ENCODE measurements at regions not wholly inside any gene's neighbourhood (a gene's known extent, or its start where the extent isn't known, plus 50 kb on each side); places are given as distances from the start of the nearest gene placed in this dataset.

GRCh38 chr3:115341208-115341607, 194.1 kb upstream of the ZBTB20 start:
- Histone ChIP-seq H3K4me1 (ENCODE audit: control insufficient read depth in 2 of 2, insufficient read depth in 2 of 2, low read length in 1 of 2) (no peaks in the 10 kb centered on the region), H3K27ac (ENCODE audit: low read depth in 2 of 2, low read length in 1 of 2) (no peak overlapping the region), H3K27me3 (ENCODE audit: control insufficient read depth in 1 of 2, insufficient read depth in 2 of 2, low read length in 2 of 2) (no peaks in the 10 kb centered on the region), H3K4me3 (ENCODE audit: low read depth in 1 of 2, low read length in 2 of 2) (no peak overlapping the region), H3K36me3 (ENCODE audit: control insufficient read depth in 2 of 2, insufficient read depth in 2 of 2, low read length in 1 of 2) (no peaks in the 10 kb centered on the region), H3K9me3 (ENCODE audit: control insufficient read depth in 2 of 2, insufficient read depth in 1 of 2, low read depth in 1 of 2, low read length in 1 of 2) (no peaks in the 10 kb centered on the region)
- WGBS, 2 donors = 38% methylated on average over 1 of the region's 1 CpG

- WGBS, 2 donors = 63 to 65% methylated on average over 2 of the region's 2 CpGs
- H3K27me3 ChIP-seq (ENCODE audit: control insufficient read depth in 1 of 2, insufficient read depth in 2 of 2, low read length in 2 of 2) = no peaks in the 10 kb centered on the region
- H3K36me3 ChIP-seq (ENCODE audit: control insufficient read depth in 2 of 2, insufficient read depth in 2 of 2, low read length in 1 of 2) = no peaks in the 10 kb centered on the region
- H3K4me3 ChIP-seq (ENCODE audit: low read depth in 1 of 2, low read length in 2 of 2) = no peak overlapping the region
- no peaks in the 10 kb centered on the region for H3K4me1 ChIP-seq (ENCODE audit: control insufficient read depth in 2 of 2, insufficient read depth in 2 of 2, low read length in 1 of 2)
- H3K27ac ChIP-seq (ENCODE audit: low read depth in 2 of 2, low read length in 1 of 2) = no peak overlapping the region
- H3K9me3 ChIP-seq (ENCODE audit: control insufficient read depth in 2 of 2, insufficient read depth in 1 of 2, low read depth in 1 of 2, low read length in 1 of 2) = no peaks in the 10 kb centered on the region
Measured at GRCh38 chr3:115347737-115348136, 200.6 kb upstream of the ZBTB20 start.

GRCh38 chr3:115348412-115348811, 201.3 kb upstream of the ZBTB20 start:
- H3K36me3 ChIP-seq (ENCODE audit: control insufficient read depth in 2 of 2, insufficient read depth in 2 of 2, low read length in 1 of 2) = no peaks in the 10 kb centered on the region
- H3K27me3 ChIP-seq (ENCODE audit: control insufficient read depth in 1 of 2, insufficient read depth in 2 of 2, low read length in 2 of 2) = no peaks in the 10 kb centered on the region
- no peak overlapping the region for H3K4me3 ChIP-seq (ENCODE audit: low read depth in 1 of 2, low read length in 2 of 2)
- no peak overlapping the region for H3K27ac ChIP-seq (ENCODE audit: low read depth in 2 of 2, low read length in 1 of 2)
- 78 to 87% methylated on average over 3 of the region's 3 CpGs for WGBS, 2 donors
- H3K4me1 ChIP-seq (ENCODE audit: control insufficient read depth in 2 of 2, insufficient read depth in 2 of 2, low read length in 1 of 2) = no peaks in the 10 kb centered on the region
- no peaks in the 10 kb centered on the region for H3K9me3 ChIP-seq (ENCODE audit: control insufficient read depth in 2 of 2, insufficient read depth in 1 of 2, low read depth in 1 of 2, low read length in 1 of 2)

GRCh38 chr3:115348951-115349745, 202.1 kb upstream of the ZBTB20 start:
- 81 to 87% methylated on average over 4 of the region's 4 CpGs for WGBS, 2 donors
- no peaks in the 10 kb centered on the region for H3K9me3 ChIP-seq (ENCODE audit: control insufficient read depth in 2 of 2, insufficient read depth in 1 of 2, low read depth in 1 of 2, low read length in 1 of 2)
- H3K4me3 ChIP-seq (ENCODE audit: low read depth in 1 of 2, low read length in 2 of 2) = no peak overlapping the region
- H3K4me1 ChIP-seq (ENCODE audit: control insufficient read depth in 2 of 2, insufficient read depth in 2 of 2, low read length in 1 of 2) = no peaks in the 10 kb centered on the region
- H3K27ac ChIP-seq (ENCODE audit: low read depth in 2 of 2, low read length in 1 of 2) = no peak overlapping the region
- H3K36me3 ChIP-seq (ENCODE audit: control insufficient read depth in 2 of 2, insufficient read depth in 2 of 2, low read length in 1 of 2) = no peaks in the 10 kb centered on the region
- H3K27me3 ChIP-seq (ENCODE audit: control insufficient read depth in 1 of 2, insufficient read depth in 2 of 2, low read length in 2 of 2) = no peaks in the 10 kb centered on the region

- Histone ChIP-seq H3K27me3 (ENCODE audit: control insufficient read depth in 1 of 2, insufficient read depth in 2 of 2, low read length in 2 of 2) (no peaks in the 10 kb centered on the region), H3K36me3 (ENCODE audit: control insufficient read depth in 2 of 2, insufficient read depth in 2 of 2, low read length in 1 of 2) (no peaks in the 10 kb centered on the region), H3K9me3 (ENCODE audit: control insufficient read depth in 2 of 2, insufficient read depth in 1 of 2, low read depth in 1 of 2, low read length in 1 of 2) (no peaks in the 10 kb centered on the region), H3K27ac (ENCODE audit: low read depth in 2 of 2, low read length in 1 of 2) (no peak overlapping the region), H3K4me3 (ENCODE audit: low read depth in 1 of 2, low read length in 2 of 2) (no peak overlapping the region), H3K4me1 (ENCODE audit: control insufficient read depth in 2 of 2, insufficient read depth in 2 of 2, low read length in 1 of 2) (no peaks in the 10 kb centered on the region)
- 31 to 55% methylated on average over 3 of the region's 3 CpGs for WGBS, 2 donors
Measured at GRCh38 chr3:115350606-115351005, 203.5 kb upstream of the ZBTB20 start.

GRCh38 chr3:115351193-115351592, 204.1 kb upstream of the ZBTB20 start:
- 79 to 88% methylated on average over 4 of the region's 4 CpGs for WGBS, 2 donors
- Histone ChIP-seq H3K4me1 (ENCODE audit: control insufficient read depth in 2 of 2, insufficient read depth in 2 of 2, low read length in 1 of 2) (no peaks in the 10 kb centered on the region), H3K9me3 (ENCODE audit: control insufficient read depth in 2 of 2, insufficient read depth in 1 of 2, low read depth in 1 of 2, low read length in 1 of 2) (no peaks in the 10 kb centered on the region), H3K4me3 (ENCODE audit: low read depth in 1 of 2, low read length in 2 of 2) (no peak overlapping the region), H3K27me3 (ENCODE audit: control insufficient read depth in 1 of 2, insufficient read depth in 2 of 2, low read length in 2 of 2) (no peaks in the 10 kb centered on the region), H3K36me3 (ENCODE audit: control insufficient read depth in 2 of 2, insufficient read depth in 2 of 2, low read length in 1 of 2) (no peaks in the 10 kb centered on the region), H3K27ac (ENCODE audit: low read depth in 2 of 2, low read length in 1 of 2) (no peak overlapping the region)

GRCh38 chr3:115354010-115354409, 206.9 kb upstream of the ZBTB20 start:
- Histone ChIP-seq H3K27me3 (ENCODE audit: control insufficient read depth in 1 of 2, insufficient read depth in 2 of 2, low read length in 2 of 2) (no peaks in the 10 kb centered on the region), H3K36me3 (ENCODE audit: control insufficient read depth in 2 of 2, insufficient read depth in 2 of 2, low read length in 1 of 2) (no peaks in the 10 kb centered on the region), H3K9me3 (ENCODE audit: control insufficient read depth in 2 of 2, insufficient read depth in 1 of 2, low read depth in 1 of 2, low read length in 1 of 2) (no peaks in the 10 kb centered on the region), H3K4me1 (ENCODE audit: control insufficient read depth in 2 of 2, insufficient read depth in 2 of 2, low read length in 1 of 2) (no peaks in the 10 kb centered on the region), H3K27ac (ENCODE audit: low read depth in 2 of 2, low read length in 1 of 2) (no peak overlapping the region), H3K4me3 (ENCODE audit: low read depth in 1 of 2, low read length in 2 of 2) (no peak overlapping the region)
- 84 to 85% methylated on average over 3 of the region's 3 CpGs for WGBS, 2 donors

GRCh38 chr3:115357456-115357855, 210.4 kb upstream of the ZBTB20 start:
- Histone ChIP-seq H3K27ac (ENCODE audit: low read depth in 2 of 2, low read length in 1 of 2) (no peak overlapping the region), H3K4me3 (ENCODE audit: low read depth in 1 of 2, low read length in 2 of 2) (no peak overlapping the region), H3K27me3 (ENCODE audit: control insufficient read depth in 1 of 2, insufficient read depth in 2 of 2, low read length in 2 of 2) (no peaks in the 10 kb centered on the region), H3K9me3 (ENCODE audit: control insufficient read depth in 2 of 2, insufficient read depth in 1 of 2, low read depth in 1 of 2, low read length in 1 of 2) (no peaks in the 10 kb centered on the region), H3K36me3 (ENCODE audit: control insufficient read depth in 2 of 2, insufficient read depth in 2 of 2, low read length in 1 of 2) (no peaks in the 10 kb centered on the region), H3K4me1 (ENCODE audit: control insufficient read depth in 2 of 2, insufficient read depth in 2 of 2, low read length in 1 of 2) (no peaks in the 10 kb centered on the region)
- WGBS, 2 donors = 94 to 95% methylated on average over 2 of the region's 2 CpGs

GRCh38 chr3:115359536-115359935, 212.4 kb upstream of the ZBTB20 start:
- no peaks in the 10 kb centered on the region for H3K9me3 ChIP-seq (ENCODE audit: control insufficient read depth in 2 of 2, insufficient read depth in 1 of 2, low read depth in 1 of 2, low read length in 1 of 2)

GRCh38 chr3:115361806-115362205, 214.7 kb upstream of the ZBTB20 start:
- 56 to 61% methylated on average over 1 of the region's 1 CpG for WGBS, 2 donors
- no peaks in the 10 kb centered on the region for H3K27me3 ChIP-seq (ENCODE audit: control insufficient read depth in 1 of 2, insufficient read depth in 2 of 2, low read length in 2 of 2)
- no peak overlapping the region for H3K27ac ChIP-seq (ENCODE audit: low read depth in 2 of 2, low read length in 1 of 2)
- no peaks in the 10 kb centered on the region for H3K9me3 ChIP-seq (ENCODE audit: control insufficient read depth in 2 of 2, insufficient read depth in 1 of 2, low read depth in 1 of 2, low read length in 1 of 2)
- H3K4me3 ChIP-seq (ENCODE audit: low read depth in 1 of 2, low read length in 2 of 2) = no peak overlapping the region
- H3K36me3 ChIP-seq (ENCODE audit: control insufficient read depth in 2 of 2, insufficient read depth in 2 of 2, low read length in 1 of 2) = no peaks in the 10 kb centered on the region
- H3K4me1 ChIP-seq (ENCODE audit: control insufficient read depth in 2 of 2, insufficient read depth in 2 of 2, low read length in 1 of 2) = no peaks in the 10 kb centered on the region

More at GRCh38 chr3:115359536-115359935, 212.4 kb upstream of the ZBTB20 start:
- no peaks in the 10 kb centered on the region for H3K36me3 ChIP-seq (ENCODE audit: control insufficient read depth in 2 of 2, insufficient read depth in 2 of 2, low read length in 1 of 2)
- H3K27me3 ChIP-seq (ENCODE audit: control insufficient read depth in 1 of 2, insufficient read depth in 2 of 2, low read length in 2 of 2) = no peaks in the 10 kb centered on the region
- H3K4me1 ChIP-seq (ENCODE audit: control insufficient read depth in 2 of 2, insufficient read depth in 2 of 2, low read length in 1 of 2) = no peaks in the 10 kb centered on the region
- no peak overlapping the region for H3K4me3 ChIP-seq (ENCODE audit: low read depth in 1 of 2, low read length in 2 of 2)
- 28% methylated on average over 2 of the region's 2 CpGs for WGBS, 2 donors
- H3K27ac ChIP-seq (ENCODE audit: low read depth in 2 of 2, low read length in 1 of 2) = no peak overlapping the region

Measured in esophagus (tissue), 2 donors.